ENCODE measurements at regions not wholly inside any gene's neighbourhood (a gene's known extent, or its start where the extent isn't known, plus 50 kb on each side); places are given as distances from the start of the nearest gene placed in this dataset.

GRCh38 chr5:117568126-117568525 lies 993.5 kb upstream of the SEMA6A start:
- Histone ChIP-seq H3F3A (ENCODE audit: insufficient read depth, low read length, poor library complexity, severe bottlenecking) (no peaks in the 10 kb centered on the region), H3K27ac (ENCODE audit: low read length) (no peak overlapping the region), H2AFZ (ENCODE audit: low read depth, low read length) (no peak overlapping the region), H3K4me3 (ENCODE audit: low read length) (no peak overlapping the region), H3K27me3 (ENCODE audit: insufficient read depth, low read depth, low read length) (no peaks in the 10 kb centered on the region), H3K79me2 (replicated peaks; ENCODE audit: insufficient read depth, low read length) (no peaks in the 10 kb centered on the region), H3K9me3 (ENCODE audit: low read length) (no peaks in the 10 kb centered on the region), H3K4me2 (ENCODE audit: low read length) (no peak overlapping the region), H4K20me1 (ENCODE audit: insufficient read depth) (no peaks in the 10 kb centered on the region), H3K36me3 (ENCODE audit: insufficient read depth, low read length) (no peaks in the 10 kb centered on the region), H3K9ac (ENCODE audit: low read length) (no peak overlapping the region), H3K9me2 (ENCODE audit: insufficient read depth, low read length) (no peaks in the 10 kb centered on the region)
- TF ChIP-seq, protein P1, sequence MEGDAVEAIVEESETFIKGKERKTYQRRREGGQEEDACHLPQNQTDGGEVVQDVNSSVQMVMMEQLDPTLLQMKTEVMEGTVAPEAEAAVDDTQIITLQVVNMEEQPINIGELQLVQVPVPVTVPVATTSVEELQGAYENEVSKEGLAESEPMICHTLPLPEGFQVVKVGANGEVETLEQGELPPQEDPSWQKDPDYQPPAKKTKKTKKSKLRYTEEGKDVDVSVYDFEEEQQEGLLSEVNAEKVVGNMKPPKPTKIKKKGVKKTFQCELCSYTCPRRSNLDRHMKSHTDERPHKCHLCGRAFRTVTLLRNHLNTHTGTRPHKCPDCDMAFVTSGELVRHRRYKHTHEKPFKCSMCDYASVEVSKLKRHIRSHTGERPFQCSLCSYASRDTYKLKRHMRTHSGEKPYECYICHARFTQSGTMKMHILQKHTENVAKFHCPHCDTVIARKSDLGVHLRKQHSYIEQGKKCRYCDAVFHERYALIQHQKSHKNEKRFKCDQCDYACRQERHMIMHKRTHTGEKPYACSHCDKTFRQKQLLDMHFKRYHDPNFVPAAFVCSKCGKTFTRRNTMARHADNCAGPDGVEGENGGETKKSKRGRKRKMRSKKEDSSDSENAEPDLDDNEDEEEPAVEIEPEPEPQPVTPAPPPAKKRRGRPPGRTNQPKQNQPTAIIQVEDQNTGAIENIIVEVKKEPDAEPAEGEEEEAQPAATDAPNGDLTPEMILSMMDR (IDR thresholded peaks at IDR 0.05; ENCODE audit: poor library complexity, severe bottlenecking): no peak
- TF ChIP-seq SMC3 (conservative IDR thresholded peaks at IDR 0.05; ENCODE audit: poor library complexity) (no peak), POLR2AphosphoS5 (IDR thresholded peaks at IDR 0.05) (no peak), EZH2 (IDR thresholded peaks at IDR 0.05; ENCODE audit: borderline replicate concordance, insufficient read depth, low read length, poor library complexity, severe bottlenecking) (no peak), RAD21 (conservative IDR thresholded peaks at IDR 0.05) (no peak), TAF1 (IDR thresholded peaks at IDR 0.05; ENCODE audit: low read depth) (no peak), REST (IDR thresholded peaks at IDR 0.05; ENCODE audit: borderline replicate concordance) (no peak), EP300 (conservative IDR thresholded peaks at IDR 0.05; ENCODE audit: poor library complexity, severe bottlenecking) (no peak), MXI1 (conservative IDR thresholded peaks at IDR 0.05; ENCODE audit: poor library complexity, severe bottlenecking) (no peak)

DNA sequence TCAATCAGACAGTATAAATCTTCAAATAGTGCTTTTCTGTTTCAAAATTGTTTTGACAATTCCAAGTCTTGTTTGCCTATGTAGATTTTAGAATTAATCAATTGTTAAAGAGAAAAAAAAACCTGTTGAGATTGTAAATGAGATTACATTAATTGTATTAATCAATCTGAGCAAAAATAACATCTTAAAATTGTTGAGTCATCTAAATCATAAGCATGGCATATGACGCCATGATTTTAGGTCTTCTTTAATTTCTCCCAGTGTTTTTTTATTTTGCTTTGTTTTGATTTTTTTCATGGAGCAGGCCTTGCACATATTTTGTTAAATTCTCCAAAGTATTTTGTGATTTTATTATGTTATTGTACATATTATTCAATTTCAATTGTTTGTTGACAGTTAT lies 988.0 kb upstream of the SEMA6A start:
- no peaks in the 10 kb centered on the region for H3K36me3 ChIP-seq (ENCODE audit: insufficient read depth, low read length)
- no peak overlapping the region for H3K27ac ChIP-seq (ENCODE audit: low read length)
- no peaks in the 10 kb centered on the region for H3K27me3 ChIP-seq (ENCODE audit: insufficient read depth, low read depth, low read length)
- TF ChIP-seq EP300 (conservative IDR thresholded peaks at IDR 0.05; ENCODE audit: poor library complexity, severe bottlenecking): no peak
- no peak for TF ChIP-seq MXI1 (conservative IDR thresholded peaks at IDR 0.05; ENCODE audit: poor library complexity, severe bottlenecking)
- TF ChIP-seq EZH2 (IDR thresholded peaks at IDR 0.05; ENCODE audit: borderline replicate concordance, insufficient read depth, low read length, poor library complexity, severe bottlenecking): no peak
- TF ChIP-seq RAD21 (conservative IDR thresholded peaks at IDR 0.05): no peak
- TF ChIP-seq TAF1 (IDR thresholded peaks at IDR 0.05; ENCODE audit: low read depth): no peak
- TF ChIP-seq, protein P1 (IDR thresholded peaks at IDR 0.05; ENCODE audit: poor library complexity, severe bottlenecking): no peak
- TF ChIP-seq POLR2AphosphoS5 (IDR thresholded peaks at IDR 0.05): no peak
- no peak for TF ChIP-seq SMC3 (conservative IDR thresholded peaks at IDR 0.05; ENCODE audit: poor library complexity)
- no peak for TF ChIP-seq REST (IDR thresholded peaks at IDR 0.05; ENCODE audit: borderline replicate concordance)
- no peak overlapping the region for H3K4me2 ChIP-seq (ENCODE audit: low read length)
- no peaks in the 10 kb centered on the region for H3K9me3 ChIP-seq (ENCODE audit: low read length)
- no peak overlapping the region for H3K4me3 ChIP-seq (ENCODE audit: low read length)
- no peaks in the 10 kb centered on the region for H3K79me2 ChIP-seq (replicated peaks; ENCODE audit: insufficient read depth, low read length)
- no peaks in the 10 kb centered on the region for H3F3A ChIP-seq (ENCODE audit: insufficient read depth, low read length, poor library complexity, severe bottlenecking)
- no peaks in the 10 kb centered on the region for H3K9me2 ChIP-seq (ENCODE audit: insufficient read depth, low read length)
- no peak overlapping the region for H2AFZ ChIP-seq (ENCODE audit: low read depth, low read length)
- H3K9ac ChIP-seq (ENCODE audit: low read length): no peak overlapping the region
- H4K20me1 ChIP-seq (ENCODE audit: insufficient read depth): no peaks in the 10 kb centered on the region
